ENCODE measurements at regions not wholly inside any gene's neighbourhood (a gene's known extent, or its start where the extent isn't known, plus 50 kb on each side); places are given as distances from the start of the nearest gene placed in this dataset.

DNA sequence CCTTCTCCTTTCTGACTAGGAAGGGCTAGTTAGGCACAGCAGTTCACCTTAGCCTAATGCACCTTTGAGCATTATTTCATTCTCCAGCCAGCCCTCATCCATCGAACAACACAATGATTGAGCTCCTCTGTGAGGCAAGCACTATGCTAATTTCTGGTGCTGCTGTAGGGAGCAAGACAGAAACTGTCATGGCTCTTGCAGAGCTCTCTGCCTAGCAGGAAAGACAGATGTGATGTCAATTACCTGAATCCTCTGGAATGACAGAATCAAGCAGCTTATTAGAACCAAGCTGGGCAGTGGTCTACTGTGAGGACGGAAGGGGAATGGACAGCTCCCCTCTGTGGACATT lies 256.1 kb upstream of the NOCT start:
- Mint-ChIP-seq H3K4me3 (no peak overlapping the region), H3K27me3 (peaks cover 4% of the 10 kb centered on the region), H3K36me3 (no peaks in the 10 kb centered on the region), H3K27ac (no peak overlapping the region), H3K9me3 (no peaks in the 10 kb centered on the region), H3K4me1 (ENCODE audit: unreplicated experiment) (no peaks in the 10 kb centered on the region)
- no peak for DNase-seq (ENCODE audit: extremely low spot score, unreplicated experiment)
- TF ChIP-seq, protein P1, sequence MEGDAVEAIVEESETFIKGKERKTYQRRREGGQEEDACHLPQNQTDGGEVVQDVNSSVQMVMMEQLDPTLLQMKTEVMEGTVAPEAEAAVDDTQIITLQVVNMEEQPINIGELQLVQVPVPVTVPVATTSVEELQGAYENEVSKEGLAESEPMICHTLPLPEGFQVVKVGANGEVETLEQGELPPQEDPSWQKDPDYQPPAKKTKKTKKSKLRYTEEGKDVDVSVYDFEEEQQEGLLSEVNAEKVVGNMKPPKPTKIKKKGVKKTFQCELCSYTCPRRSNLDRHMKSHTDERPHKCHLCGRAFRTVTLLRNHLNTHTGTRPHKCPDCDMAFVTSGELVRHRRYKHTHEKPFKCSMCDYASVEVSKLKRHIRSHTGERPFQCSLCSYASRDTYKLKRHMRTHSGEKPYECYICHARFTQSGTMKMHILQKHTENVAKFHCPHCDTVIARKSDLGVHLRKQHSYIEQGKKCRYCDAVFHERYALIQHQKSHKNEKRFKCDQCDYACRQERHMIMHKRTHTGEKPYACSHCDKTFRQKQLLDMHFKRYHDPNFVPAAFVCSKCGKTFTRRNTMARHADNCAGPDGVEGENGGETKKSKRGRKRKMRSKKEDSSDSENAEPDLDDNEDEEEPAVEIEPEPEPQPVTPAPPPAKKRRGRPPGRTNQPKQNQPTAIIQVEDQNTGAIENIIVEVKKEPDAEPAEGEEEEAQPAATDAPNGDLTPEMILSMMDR (conservative IDR thresholded peaks at IDR 0.05) = no peak

DNA sequence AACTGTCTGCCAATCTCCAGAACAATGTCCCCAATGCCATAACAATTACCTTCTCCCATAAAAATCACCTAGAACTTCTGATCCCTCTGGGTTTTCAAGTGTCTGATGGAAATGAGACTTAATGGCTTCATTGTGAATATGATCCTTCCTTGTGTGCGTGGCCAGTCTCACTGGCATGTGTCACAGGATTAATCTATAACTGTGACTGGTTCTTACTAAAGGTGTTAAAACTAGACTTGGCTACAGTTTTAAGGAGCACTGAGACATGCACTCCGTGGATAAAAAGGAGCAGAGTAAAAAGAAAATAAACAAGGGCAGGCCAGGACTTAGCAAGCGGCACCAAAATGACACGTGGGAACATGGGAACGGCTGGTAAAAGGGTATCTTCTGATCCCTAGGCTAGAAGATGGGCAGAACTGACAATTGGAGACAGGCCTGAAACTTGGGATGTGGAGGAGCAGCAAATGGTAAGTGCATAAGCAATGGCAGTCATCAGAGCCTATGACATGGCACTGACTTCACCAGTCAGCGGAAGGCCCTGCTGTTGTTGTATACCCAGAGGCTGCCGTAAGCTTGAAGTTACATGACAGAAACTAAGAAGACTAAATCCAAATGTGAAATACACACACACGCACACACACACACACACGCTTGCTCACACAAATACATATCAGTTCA lies 256.6 kb upstream of the NOCT start:
- Mint-ChIP-seq H3K27me3 (no peaks in the 10 kb centered on the region), H3K4me3 (no peak overlapping the region), H3K9me3 (no peaks in the 10 kb centered on the region), H3K4me1 (ENCODE audit: unreplicated experiment) (no peaks in the 10 kb centered on the region), H3K27ac (no peak overlapping the region), H3K36me3 (no peaks in the 10 kb centered on the region)
- no peak for DNase-seq (ENCODE audit: extremely low spot score, unreplicated experiment)
- TF ChIP-seq, protein P1 (conservative IDR thresholded peaks at IDR 0.05) = no peak

DNA sequence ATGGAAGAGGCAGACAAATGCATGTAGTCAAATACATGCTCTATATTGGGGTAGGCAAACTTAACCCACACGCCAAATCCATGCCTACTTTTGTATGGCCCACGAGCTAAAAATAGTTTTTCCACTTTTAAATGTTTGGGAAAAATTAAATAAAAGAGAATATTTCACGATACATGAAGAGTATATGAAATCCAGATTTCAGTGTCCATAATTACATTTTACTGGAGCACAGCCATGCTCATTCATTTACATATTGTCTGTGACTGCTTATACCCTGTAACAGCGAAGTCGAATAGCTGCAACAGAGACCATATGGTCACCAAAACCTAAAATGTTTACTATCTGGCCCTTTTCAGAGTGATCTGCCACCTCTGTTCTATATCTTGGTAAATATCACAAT lies 257.4 kb upstream of the NOCT start:
- TF ChIP-seq, protein P1 (conservative IDR thresholded peaks at IDR 0.05) = no peak
- no peak overlapping the region for H3K4me3 Mint-ChIP-seq
- H3K27ac Mint-ChIP-seq = no peak overlapping the region
- peaks cover 5% of the 10 kb centered on the region for H3K9me3 Mint-ChIP-seq
- peaks cover 2% of the 10 kb centered on the region for H3K36me3 Mint-ChIP-seq
- no peak for DNase-seq (ENCODE audit: extremely low spot score, unreplicated experiment)
- H3K4me1 Mint-ChIP-seq (ENCODE audit: unreplicated experiment) = no peaks in the 10 kb centered on the region
- no peaks in the 10 kb centered on the region for H3K27me3 Mint-ChIP-seq

DNA sequence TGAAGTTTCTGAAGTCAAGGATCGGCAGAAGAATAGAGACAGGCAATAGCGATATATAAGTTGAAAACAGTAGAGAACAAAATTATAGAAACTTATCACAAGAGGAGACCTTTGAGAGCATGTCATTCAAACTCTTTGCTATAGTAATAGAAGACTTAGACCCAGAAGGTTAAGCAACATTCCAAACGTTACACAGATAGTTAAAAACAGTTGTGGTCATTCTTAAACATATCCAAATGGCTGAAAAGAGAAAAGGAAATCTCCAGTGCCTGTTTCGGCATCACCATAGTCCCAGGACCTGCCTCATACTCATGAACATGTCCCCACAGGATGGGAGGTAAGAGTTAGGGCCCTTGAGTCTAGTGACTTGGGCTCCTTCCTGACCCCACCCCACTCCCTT lies 258.1 kb upstream of the NOCT start:
- H3K36me3 Mint-ChIP-seq = peaks cover 4% of the 10 kb centered on the region
- TF ChIP-seq, protein P1 (conservative IDR thresholded peaks at IDR 0.05) = no peak
- H3K4me1 Mint-ChIP-seq (ENCODE audit: unreplicated experiment) = no peaks in the 10 kb centered on the region
- peaks cover 6% of the 10 kb centered on the region for H3K9me3 Mint-ChIP-seq
- DNase-seq (ENCODE audit: extremely low spot score, unreplicated experiment) = no peak
- no peak overlapping the region for H3K27ac Mint-ChIP-seq
- H3K4me3 Mint-ChIP-seq = no peak overlapping the region
- H3K27me3 Mint-ChIP-seq = no peaks in the 10 kb centered on the region

DNA sequence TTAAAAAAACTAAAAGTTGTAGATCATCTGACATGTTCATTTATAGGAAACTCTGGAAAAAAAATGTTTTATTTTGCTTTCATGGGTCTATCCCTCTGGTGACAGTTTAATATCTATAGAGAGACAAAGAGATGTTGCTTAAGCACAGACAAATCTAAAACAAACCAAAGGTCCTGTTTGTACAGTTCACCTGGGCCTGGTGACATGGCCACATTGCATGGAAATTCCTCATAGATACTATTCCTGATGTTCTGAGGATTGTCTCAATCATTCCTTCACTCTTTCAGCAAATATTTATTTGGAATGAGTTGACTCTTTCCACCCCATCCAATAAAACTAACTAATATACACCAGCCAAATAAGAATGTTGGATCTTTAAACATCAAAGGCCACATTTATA lies 259.1 kb upstream of the NOCT start:
- H3K27ac Mint-ChIP-seq = no peak overlapping the region
- no peaks in the 10 kb centered on the region for H3K4me1 Mint-ChIP-seq (ENCODE audit: unreplicated experiment)
- peaks cover 6% of the 10 kb centered on the region for H3K9me3 Mint-ChIP-seq
- no peak for DNase-seq (ENCODE audit: extremely low spot score, unreplicated experiment)
- peaks cover 4% of the 10 kb centered on the region for H3K36me3 Mint-ChIP-seq
- TF ChIP-seq, protein P1 (conservative IDR thresholded peaks at IDR 0.05) = no peak
- no peak overlapping the region for H3K4me3 Mint-ChIP-seq
- no peaks in the 10 kb centered on the region for H3K27me3 Mint-ChIP-seq

DNA sequence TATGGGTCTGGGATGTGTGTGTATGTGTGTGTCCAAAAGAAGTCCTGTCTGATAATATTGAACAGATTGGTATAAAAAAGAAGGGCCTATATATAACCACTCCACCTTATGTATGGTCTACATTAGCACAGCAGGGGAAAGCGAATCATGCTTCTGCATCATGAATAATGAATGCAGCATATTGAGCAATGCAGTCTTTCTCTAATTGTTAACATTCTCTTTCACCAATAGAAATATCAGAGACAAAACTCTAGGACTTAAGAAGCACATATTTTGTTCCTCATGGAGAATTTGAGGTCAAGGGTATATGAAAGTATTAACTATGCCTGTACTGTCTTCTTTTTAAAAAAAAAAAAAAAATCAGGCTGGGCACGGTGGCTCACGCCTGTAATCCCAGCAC lies 264.3 kb upstream of the NOCT start:
- H3K9me3 Mint-ChIP-seq = peaks cover 14% of the 10 kb centered on the region
- no peak overlapping the region for H3K4me3 Mint-ChIP-seq
- H3K27ac Mint-ChIP-seq = no peak overlapping the region
- TF ChIP-seq, protein P1 (conservative IDR thresholded peaks at IDR 0.05) = no peak
- H3K27me3 Mint-ChIP-seq = no peaks in the 10 kb centered on the region
- peaks cover 10% of the 10 kb centered on the region for H3K4me1 Mint-ChIP-seq (ENCODE audit: unreplicated experiment)
- DNase-seq (ENCODE audit: extremely low spot score, unreplicated experiment) = no peak
- H3K36me3 Mint-ChIP-seq = peaks cover 4% of the 10 kb centered on the region

Measured in type B pancreatic cell (in vitro differentiated cells).